CD14-positive monocyte (primary cell): ENCODE measurements at regions not wholly inside any gene's neighbourhood (a gene's known extent, or its start where the extent isn't known, plus 50 kb on each side); places are given as distances from the start of the nearest gene placed in this dataset.

Source experiments
- DNase-seq, 3 donors: peaks; one replicate each; pipeline ENCODE4 v3.0.0-alpha.2; 2011 to 2022
- H2AFZ ChIP-seq: 2 replicates; pipeline ENCODE4 v1.6.0; 2012; ENCODE audit warnings: mild to moderate bottlenecking, low read depth, low read length, inconsistent platforms; ENCODE audit not compliant: insufficient read depth, poor library complexity, severe bottlenecking
- H3K27ac ChIP-seq, 2 donors: 1 replicate in 1 of 2; 2 replicates in 1 of 2; pipeline ENCODE4 v1.5.1; 2012 to 2013; ENCODE audit warnings: low read length in 2 of 2, control low read depth in 1 of 2, inconsistent platforms in 1 of 2, low read depth in 1 of 2, mild to moderate bottlenecking in 1 of 2
- H3K27me3 ChIP-seq, 2 donors: one replicate each; pipeline versions ENCODE4 v1.6.0 to v1.6.1; 2011 to 2013; ENCODE audit warnings: low read length in 2 of 2; ENCODE audit not compliant: control insufficient read depth in 2 of 2, insufficient read depth in 2 of 2
- H3K36me3 ChIP-seq, 2 donors: replicated peaks in 1 of 2; 1 replicate in 1 of 2; 2 replicates in 1 of 2; pipeline versions ENCODE4 v1.5.1 to v1.6.1; 2012 to 2013; ENCODE audit warnings: low read length in 2 of 2, control low read depth in 1 of 2, inconsistent platforms in 1 of 2, mild to moderate bottlenecking in 1 of 2; ENCODE audit not compliant: insufficient read depth in 2 of 2, control insufficient read depth in 1 of 2
- H3K4me1 ChIP-seq, 2 donors: 1 replicate in 1 of 2; 2 replicates in 1 of 2; pipeline versions ENCODE4 v1.5.1 to v1.6.1; 2012 to 2013; ENCODE audit warnings: low read length in 2 of 2, control low read depth in 1 of 2, inconsistent platforms in 1 of 2, mild to moderate bottlenecking in 1 of 2, moderate library complexity in 1 of 2; ENCODE audit not compliant: insufficient read depth in 2 of 2, control insufficient read depth in 1 of 2
- H3K4me2 ChIP-seq: replicated peaks from 2 replicates; pipeline ENCODE3; 2012; ENCODE audit warnings: low read length, moderate library complexity, mild to moderate bottlenecking; ENCODE audit not compliant: poor library complexity, severe bottlenecking; ENCODE audit errors: extremely low read depth
- H3K4me3 ChIP-seq, 3 experiments: fragments of 200-600 bp in 1 of 3; sonication (generic) in 1 of 3; replicated peaks in 1 of 3; 1 replicate in 2 of 3; 2 replicates in 1 of 3; pipeline ENCODE4 v1.5.1; 2011 to 2013; ENCODE audit warnings: low read length in 3 of 3, mild to moderate bottlenecking in 3 of 3, control low read depth in 2 of 3, low read depth in 2 of 3, inconsistent platforms in 1 of 3, moderate library complexity in 1 of 3
- H3K79me2 ChIP-seq: 2 replicates; pipeline ENCODE4 v1.6.0; 2012; ENCODE audit warnings: mild to moderate bottlenecking, control low read depth, inconsistent platforms, low read length, moderate library complexity; ENCODE audit not compliant: insufficient read depth
- H3K9ac ChIP-seq: 2 replicates; pipeline ENCODE4 v1.6.0; 2017; ENCODE audit warnings: low read length, mild to moderate bottlenecking; ENCODE audit not compliant: insufficient read depth, poor library complexity, severe bottlenecking
- H3K9me3 ChIP-seq, 2 donors: replicated peaks in 1 of 2; 1 replicate in 1 of 2; 2 replicates in 1 of 2; pipeline versions ENCODE4 v1.5.1 to v1.6.1; 2012 to 2013; ENCODE audit warnings: low read length in 2 of 2, control low read depth in 1 of 2; ENCODE audit not compliant: control insufficient read depth in 1 of 2, insufficient read depth in 1 of 2
- H4K20me1 ChIP-seq: 2 replicates; pipeline ENCODE4 v1.6.0; 2012; ENCODE audit warnings: mild to moderate bottlenecking, low read length, control low read depth, moderate library complexity; ENCODE audit not compliant: insufficient read depth
- H3K27ac Mint-ChIP-seq, 7 donors: one replicate each; pipeline ENCODE4 v1.8.0; 2020; ENCODE audit warnings: mild to moderate bottlenecking in 7 of 7, mixed read lengths in 7 of 7, moderate library complexity in 6 of 7, inconsistent platforms in 2 of 7
- H3K27me3 Mint-ChIP-seq, 3 donors: one replicate each; pipeline ENCODE4 v1.8.0; 2021 to 2022; ENCODE audit warnings: low read depth in 3 of 3, mild to moderate bottlenecking in 3 of 3, mixed read lengths in 3 of 3, moderate library complexity in 3 of 3, inconsistent platforms in 1 of 3
- H3K36me3 Mint-ChIP-seq, 2 donors: one replicate each; pipeline ENCODE4 v1.8.0; 2020; ENCODE audit warnings: mixed read lengths in 2 of 2, inconsistent platforms in 1 of 2, mild to moderate bottlenecking in 1 of 2
- H3K4me1 Mint-ChIP-seq: one replicate; pipeline ENCODE4 v1.8.0; 2020; ENCODE audit warnings: mild to moderate bottlenecking, mixed read lengths
- H3K4me3 Mint-ChIP-seq, 2 donors: one replicate each; pipeline ENCODE4 v1.8.0; 2020; ENCODE audit warnings: mild to moderate bottlenecking in 2 of 2, mixed read lengths in 2 of 2, moderate library complexity in 1 of 2
- H3K9me3 Mint-ChIP-seq, 7 donors: one replicate each; pipeline ENCODE4 v1.8.0; 2020 to 2022; ENCODE audit warnings: mixed read lengths in 7 of 7, mild to moderate bottlenecking in 6 of 7, moderate library complexity in 6 of 7, inconsistent platforms in 2 of 7
- CTCF ChIP-seq: fragments of 200-600 bp; IDR thresholded peaks from one replicate; pipeline ENCODE4 v1.8.0; 2022; ENCODE audit warnings: antibody characterized with exemption, mild to moderate bottlenecking
- intact Hi-C, 2 donors: fragments of 100-400 bp; cut with micrococcal nuclease; formaldehyde crosslinking; loops; one replicate each; pipeline versions ENCODE4 v1.15.0 to v1.15.1; 2023

GRCh38 chr7:118758582-118758981, 534.1 kb downstream of the ANKRD7 start:
- TF ChIP-seq CTCF = no peak
- Mint-ChIP-seq H3K27me3 (peaks cover 0 to 1% (median 0%) of the 10 kb centered on the region in 3 donors), H3K4me3 (no peak overlapping the region), H3K36me3 (no peaks in the 10 kb centered on the region), H3K4me1 (no peaks in the 10 kb centered on the region), H3K27ac (no peak overlapping the region), H3K9me3 (peaks cover 0 to 3% (median 0%) of the 10 kb centered on the region in 7 donors)
- Histone ChIP-seq H3K27me3 (no peaks in the 10 kb centered on the region), H3K27ac (no peak overlapping the region), H2AFZ (no peak overlapping the region), H3K4me1 (no peaks in the 10 kb centered on the region), H3K9ac (no peak overlapping the region), H3K4me3 (no peak overlapping the region), H3K36me3 (no peaks in the 10 kb centered on the region), H3K79me2 (no peaks in the 10 kb centered on the region), H3K4me2 (no peak overlapping the region), H4K20me1 (no peaks in the 10 kb centered on the region), H3K9me3 (peaks cover 4 to 8% of the 10 kb centered on the region in 2 donors)
- no peak for DNase-seq
- intact Hi-C loops = no loop called here

- Mint-ChIP-seq H3K36me3 (no peaks in the 10 kb centered on the region), H3K9me3 (peaks cover 0 to 3% (median 2%) of the 10 kb centered on the region in 7 donors), H3K4me3 (no peak overlapping the region), H3K4me1 (no peaks in the 10 kb centered on the region), H3K27ac (no peak overlapping the region), H3K27me3 (peaks cover 0 to 1% (median 0%) of the 10 kb centered on the region in 3 donors)
- Histone ChIP-seq H3K4me3 (no peak overlapping the region), H3K9ac (no peak overlapping the region), H3K4me1 (no peaks in the 10 kb centered on the region), H4K20me1 (no peaks in the 10 kb centered on the region), H3K79me2 (no peaks in the 10 kb centered on the region), H3K9me3 (peaks cover 4 to 8% of the 10 kb centered on the region in 2 donors), H3K27ac (no peak overlapping the region), H2AFZ (no peak overlapping the region), H3K4me2 (no peak overlapping the region), H3K27me3 (no peaks in the 10 kb centered on the region), H3K36me3 (no peaks in the 10 kb centered on the region)
- DNase-seq = no peak
- intact Hi-C loops = no loop called here
- TF ChIP-seq CTCF = no peak
Observed at GRCh38 chr7:118759921-118760320, 535.4 kb downstream of the ANKRD7 start.
